HEK293 (cell line): ENCODE measurements at regions not wholly inside any gene's neighbourhood (a gene's known extent, or its start where the extent isn't known, plus 50 kb on each side); places are given as distances from the start of the nearest gene placed in this dataset.

Source experiments
- CTCF ChIA-PET: fragments of 350-600 bp; formaldehyde crosslinking; extraction: SDS; loops from one replicate; lab custom pipeline; 2021; ENCODE audit warnings: antibody characterized with exemption; lab: Yijun Ruan, JAX
- POLR2A ChIA-PET: fragments of 300-600 bp; formaldehyde crosslinking; extraction: SDS; loops from one replicate; lab custom pipeline; 2020; ENCODE audit warnings: antibody characterized with exemption, inconsistent platforms; lab: Yijun Ruan, JAX
- H3K27ac ChIP-seq: fragments of 200-500 bp; sonication (Bioruptor generic); 2 replicates; pipeline ENCODE4 v1.5.1; 2014; ENCODE audit warnings: low read depth, low read length, control low read depth, inconsistent platforms; ENCODE audit errors: extremely low read depth
- H3K36me3 ChIP-seq, 2 experiments: fragments of 200-500 bp in 1 of 2; sonication (Bioruptor generic) in 1 of 2; 1 replicate in 1 of 2; 2 replicates in 1 of 2; pipeline ENCODE4 v1.5.1; 2014 to 2017; ENCODE audit warnings: inconsistent platforms in 2 of 2, low read length in 2 of 2; ENCODE audit not compliant: control insufficient read depth in 2 of 2, insufficient read depth in 1 of 2
- H3K4me1 ChIP-seq: fragments of 200-500 bp; sonication (Bioruptor generic); 2 replicates; pipeline ENCODE4 v1.5.1; 2014; ENCODE audit warnings: mild to moderate bottlenecking, low read length, inconsistent platforms; ENCODE audit not compliant: control insufficient read depth, insufficient read depth
- H3K4me3 ChIP-seq: 2 replicates; pipeline ENCODE4 v1.5.1; 2011; ENCODE audit warnings: low read depth, mild to moderate bottlenecking, control low read depth, low read length, moderate library complexity
- H3K9me3 ChIP-seq: fragments of 200-500 bp; sonication (Bioruptor generic); 2 replicates; pipeline ENCODE4 v1.5.1; 2014; ENCODE audit warnings: low read depth, low read length, inconsistent platforms; ENCODE audit not compliant: control insufficient read depth, insufficient read depth
- CTCF ChIP-seq: fragments of 450-650 bp; formaldehyde crosslinking; IDR thresholded peaks from 2 replicates; pipeline ENCODE4 v1.5.1; 2016; ENCODE audit warnings: missing biosample characterization, missing genetic modification characterization
- HOXD13 ChIP-seq: sonication (generic); formaldehyde crosslinking; IDR thresholded peaks from 2 replicates; pipeline ENCODE4 v1.8.0; 2022; ENCODE audit warnings: missing genetic modification reagents, borderline replicate concordance
- PRDM1 ChIP-seq: fragments of 450-650 bp; formaldehyde crosslinking; IDR thresholded peaks from 2 replicates; pipeline ENCODE4; 2016; ENCODE audit warnings: missing biosample characterization, missing genetic modification characterization
- SETDB1 ChIP-seq: IDR thresholded peaks from one replicate; pipeline ENCODE4 v1.6.1; 2017; ENCODE audit warnings: mild to moderate bottlenecking, low read length, moderate library complexity, mixed read lengths; ENCODE audit not compliant: insufficient read length
- SP2 ChIP-seq: fragments of 450-650 bp; formaldehyde crosslinking; IDR thresholded peaks from 2 replicates; pipeline ENCODE4 v1.5.1; 2016; ENCODE audit warnings: missing biosample characterization, missing genetic modification characterization
- WT1 ChIP-seq: fragments of 450-650 bp; formaldehyde crosslinking; IDR thresholded peaks from 2 replicates; pipeline ENCODE4 v1.5.1; 2016; ENCODE audit warnings: missing biosample characterization, missing genetic modification characterization
- YY1 ChIP-seq: fragments of 450-650 bp; formaldehyde crosslinking; IDR thresholded peaks from 2 replicates; pipeline ENCODE4 v1.5.1; 2018; ENCODE audit warnings: missing biosample characterization, missing genetic modification characterization
- YY2 ChIP-seq: fragments of 450-650 bp; formaldehyde crosslinking; IDR thresholded peaks from 2 replicates; pipeline ENCODE4 v1.5.1; 2016; ENCODE audit warnings: missing biosample characterization, missing genetic modification characterization
- ZBTB17 ChIP-seq: fragments of 450-650 bp; formaldehyde crosslinking; IDR thresholded peaks from 2 replicates; pipeline ENCODE4 v1.5.1; 2016; ENCODE audit warnings: missing biosample characterization, missing genetic modification characterization
- ZBTB7A ChIP-seq: fragments of 450-650 bp; formaldehyde crosslinking; IDR thresholded peaks from 2 replicates; pipeline ENCODE4 v1.5.1; 2016; ENCODE audit warnings: low read depth, missing biosample characterization, missing genetic modification characterization
- ZEB2 ChIP-seq: fragments of 450-650 bp; formaldehyde crosslinking; IDR thresholded peaks from 2 replicates; pipeline ENCODE4 v1.5.1; 2016; ENCODE audit warnings: missing biosample characterization, missing genetic modification characterization
- ZFHX2 ChIP-seq: fragments of 450-650 bp; formaldehyde crosslinking; conservative IDR thresholded peaks from 2 replicates; pipeline ENCODE4 v1.5.1; 2016; ENCODE audit warnings: missing biosample characterization, missing genetic modification characterization
- ZNF112 ChIP-seq: fragments of 450-650 bp; formaldehyde crosslinking; IDR thresholded peaks from 2 replicates; pipeline ENCODE4 v1.5.0; 2017; ENCODE audit warnings: missing biosample characterization, missing genetic modification characterization
- ZNF121 ChIP-seq: fragments of 450-650 bp; formaldehyde crosslinking; IDR thresholded peaks from 2 replicates; pipeline ENCODE4 v1.5.1; 2016; ENCODE audit warnings: missing biosample characterization, missing genetic modification characterization
- ZNF155 ChIP-seq: fragments of 450-650 bp; formaldehyde crosslinking; IDR thresholded peaks from 2 replicates; pipeline ENCODE4 v1.5.1; 2016; ENCODE audit warnings: missing biosample characterization, missing genetic modification characterization
- ZNF248 ChIP-seq: fragments of 450-650 bp; formaldehyde crosslinking; IDR thresholded peaks from 2 replicates; pipeline ENCODE4 v1.5.1; 2017; ENCODE audit warnings: missing biosample characterization, missing genetic modification characterization
- ZNF311 ChIP-seq: fragments of 450-650 bp; formaldehyde crosslinking; IDR thresholded peaks from 2 replicates; pipeline ENCODE4 v1.5.1; 2017; ENCODE audit warnings: missing biosample characterization, missing genetic modification characterization, borderline replicate concordance
- ZNF335 ChIP-seq: fragments of 450-650 bp; formaldehyde crosslinking; conservative IDR thresholded peaks from 2 replicates; pipeline ENCODE4 v1.5.1; 2016; ENCODE audit warnings: missing biosample characterization, missing genetic modification characterization
- ZNF501 ChIP-seq: fragments of 450-650 bp; formaldehyde crosslinking; IDR thresholded peaks from 2 replicates; pipeline ENCODE4 v1.5.1; 2016; ENCODE audit warnings: missing biosample characterization, missing genetic modification characterization
- ZNF585B ChIP-seq: fragments of 450-650 bp; formaldehyde crosslinking; IDR thresholded peaks from 2 replicates; pipeline ENCODE4 v1.5.1; 2016; ENCODE audit warnings: missing biosample characterization, missing genetic modification characterization
- ZNF626 ChIP-seq: fragments of 450-650 bp; sonication (Bioruptor Pico); formaldehyde crosslinking; IDR thresholded peaks from 2 replicates; pipeline ENCODE4 v1.5.1; 2018; ENCODE audit warnings: missing biosample characterization, missing genetic modification characterization, inconsistent platforms
- ZNF658 ChIP-seq: fragments of 450-650 bp; formaldehyde crosslinking; IDR thresholded peaks from 2 replicates; pipeline ENCODE4; 2016; ENCODE audit warnings: missing biosample characterization, missing genetic modification characterization
- ZNF707 ChIP-seq: fragments of 450-650 bp; formaldehyde crosslinking; IDR thresholded peaks from 2 replicates; pipeline ENCODE4 v1.5.1; 2016; ENCODE audit warnings: missing biosample characterization, missing genetic modification characterization
- ZSCAN30 ChIP-seq: fragments of 450-650 bp; IDR thresholded peaks from 2 replicates; pipeline ENCODE4 v1.5.1; 2018; ENCODE audit warnings: missing biosample characterization, mild to moderate bottlenecking, missing genetic modification characterization, moderate library complexity

DNA sequence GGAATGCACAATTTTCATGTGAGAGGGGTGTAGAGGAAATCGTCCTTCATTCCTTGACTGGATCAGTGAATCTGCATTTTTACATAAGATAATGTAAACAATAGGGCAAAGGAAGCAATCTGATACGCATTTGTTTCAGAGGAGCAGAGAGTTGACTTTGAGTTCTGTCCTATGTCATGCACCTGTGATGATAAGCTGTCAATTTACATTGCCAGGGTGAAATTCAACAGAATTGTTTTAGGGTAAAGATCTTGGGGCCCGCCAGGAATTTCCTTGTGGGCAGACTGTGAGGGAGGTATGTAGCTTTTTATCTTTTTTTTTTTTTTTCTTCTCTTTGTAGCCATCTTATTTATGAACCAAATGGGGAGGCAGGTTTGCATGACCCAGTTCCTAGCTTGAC, 58.3 kb upstream of the LARP1 start:
- CTCF ChIA-PET, result no interaction called here
- no peaks in the 10 kb centered on the region for H3K36me3 ChIP-seq
- no peaks in the 10 kb centered on the region; the same call in 1 of the 2 replicates for H3K9me3 ChIP-seq
- no peak overlapping the region for H3K4me3 ChIP-seq
- TF ChIP-seq YY1, result no peak
- no peak for TF ChIP-seq ZBTB7A (tag by site-specific recombination)
- peak; percentile 32; the same call in 1 of the 2 replicates for TF ChIP-seq ZNF335 (tag by site-specific recombination)
- TF ChIP-seq ZFHX2 (tag by site-specific recombination), result no peak
- no peak for TF ChIP-seq HOXD13 (CRISPR knock-in tag)
- no peak for TF ChIP-seq PRDM1 (tag by site-specific recombination)
- no peak for TF ChIP-seq ZSCAN30 (tag by site-specific recombination)
- no peak for TF ChIP-seq ZBTB17 (tag by site-specific recombination)
- no peaks in the 10 kb centered on the region; the same call in 1 of the 2 replicates for H3K4me1 ChIP-seq
- no peak overlapping the region for H3K27ac ChIP-seq
- POLR2A ChIA-PET, result no interaction called here

GRCh38 chr5:154694159-154694558, 61.0 kb upstream of the LARP1 start:
- TF ChIP-seq ZNF155 (tag by site-specific recombination), result no peak
- no peak for TF ChIP-seq ZNF248 (tag by site-specific recombination)
- no peak for TF ChIP-seq ZNF112 (tag by site-specific recombination)
- TF ChIP-seq ZNF707 (tag by site-specific recombination), result no peak
- no peak for TF ChIP-seq SETDB1
- peak; percentile 52; the same call in 1 of the 2 replicates for TF ChIP-seq ZNF121 (tag by site-specific recombination)
- TF ChIP-seq, all 188 proteins: peak for 1
- CTCF ChIA-PET, result no interaction called here
- Histone ChIP-seq H3K4me1 (no peaks in the 10 kb centered on the region), H3K4me3 (no peak overlapping the region), H3K9me3 (no peaks in the 10 kb centered on the region; the same call in 1 of the 2 replicates), H3K36me3 (no peaks in the 10 kb centered on the region), H3K27ac (no peak overlapping the region)
- POLR2A ChIA-PET, result interaction anchor here (0.7 kb wide), 2 partner anchors 20 to 64 kb away, joined by 4 to 5 read pairs; no protein-coding TSS in a partner anchor

DNA sequence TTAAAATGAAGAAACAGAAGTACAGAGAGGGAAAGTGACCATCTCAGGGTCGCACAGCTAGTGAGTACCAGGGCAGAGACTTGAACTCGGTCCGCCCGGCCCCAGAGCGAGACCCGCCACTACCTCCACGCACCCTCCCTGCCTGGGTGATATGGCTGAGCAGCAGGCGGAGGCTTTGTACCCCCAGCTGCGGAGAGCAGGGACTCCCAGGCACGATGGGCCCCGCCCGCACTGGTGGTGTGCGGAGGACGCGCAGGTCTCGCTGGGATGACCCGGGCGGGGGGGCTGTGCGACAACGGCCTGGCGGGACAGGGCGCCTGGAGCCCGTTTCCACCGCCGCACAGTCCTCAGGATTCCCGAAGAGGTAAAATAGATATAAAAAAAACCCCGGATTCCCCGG, 64.7 kb upstream of the LARP1 start:
- CTCF ChIA-PET, result no interaction called here
- Histone ChIP-seq H3K4me3 (no peak overlapping the region), H3K9me3 (no peaks in the 10 kb centered on the region; the same call in 1 of the 2 replicates)
- TF ChIP-seq ZNF626 (tag by site-specific recombination), result no peak
- no peak for TF ChIP-seq ZNF501 (tag by site-specific recombination)
- no peak for TF ChIP-seq ZNF311
- TF ChIP-seq CTCF (tag by site-specific recombination), result no peak
- TF ChIP-seq ZNF658, result no peak
- TF ChIP-seq ZNF121 (tag by site-specific recombination), result no peak
- no peak for TF ChIP-seq ZNF585B (tag by site-specific recombination)
- TF ChIP-seq SP2 (tag by site-specific recombination), result no peak
- TF ChIP-seq ZEB2 (tag by site-specific recombination), result no peak
- TF ChIP-seq YY2, result no peak
- no peak for TF ChIP-seq WT1 (tag by site-specific recombination)
- TF ChIP-seq, all 188 proteins: peak for 0
- Histone ChIP-seq H3K4me1 (no peaks in the 10 kb centered on the region), H3K36me3 (no peaks in the 10 kb centered on the region), H3K27ac (no peak overlapping the region)
- POLR2A ChIA-PET, result no interaction called here
